Body of pancreas (tissue), 4 donors: ENCODE measurements at regions not wholly inside any gene's neighbourhood (a gene's known extent, or its start where the extent isn't known, plus 50 kb on each side); places are given as distances from the start of the nearest gene placed in this dataset.

Experiments
- ATAC-seq: fragments of 150-250 bp; one replicate; pipeline ENCODE4 v1.9.1; 2016
- DNase-seq, 4 donors: peaks; one replicate each; pipeline ENCODE4 v3.0.0-alpha.2; 2019
- H3K27ac ChIP-seq, 4 donors: fragments of 200-600 bp; sonication (generic); 1 replicate in 3 of 4; 2 replicates in 1 of 4; pipeline versions ENCODE4 v1.5.1 to v1.6.1; 2016 to 2019; ENCODE audit warnings: mild to moderate bottlenecking in 1 of 4, mixed read lengths in 1 of 4, moderate library complexity in 1 of 4
- H3K27me3 ChIP-seq, 2 donors: fragments of 200-600 bp; sonication (generic); one replicate each; pipeline ENCODE4 v1.6.0; 2016; ENCODE audit warnings: mild to moderate bottlenecking in 1 of 2
- H3K36me3 ChIP-seq, 2 donors: fragments of 200-600 bp; sonication (generic); replicated peaks in 1 of 2; 2 replicates each; pipeline ENCODE4 v1.5.1; 2016; ENCODE audit warnings: low read depth in 2 of 2; ENCODE audit not compliant: insufficient read depth in 1 of 2
- H3K4me1 ChIP-seq: fragments of 200-600 bp; sonication (generic); one replicate; pipeline ENCODE4 v1.6.0; 2016
- H3K4me3 ChIP-seq, 2 donors: fragments of 200-600 bp; sonication (generic); 1 replicate in 1 of 2; 2 replicates in 1 of 2; pipeline ENCODE4 v1.5.1; 2016 to 2019
- H3K9me3 ChIP-seq, 3 donors: fragments of 200-600 bp; sonication (generic); 1 replicate in 2 of 3; 2 replicates in 1 of 3; pipeline ENCODE4 v1.5.1; 2016
- POLR2A ChIP-seq, 3 donors: fragments of 450-650 bp; IDR thresholded peaks; one replicate each; pipeline ENCODE4 v1.6.1; 2016; ENCODE audit warnings: antibody characterized with exemption in 3 of 3, mild to moderate bottlenecking in 2 of 3
- WGBS, 2 donors: methylation state at CpG; one replicate each; pipeline ENCODE4 v1.1.5; 2017; 5-methylcytosine and 5-hydroxymethylcytosine counted together
- intact Hi-C: fragments of 100-400 bp; cut with DNase I; formaldehyde crosslinking; loops from one replicate; pipeline ENCODE4 v1.15.1; 2023
- TF ChIP-seq, protein P1 (sequence below), 7 experiments: fragments of 450-650 bp in 4 of 7; fragments of 200-600 bp in 3 of 7; sonication (generic) in 3 of 7; IDR thresholded peaks; one replicate each; pipeline ENCODE4 v1.5.1; 2016 to 2019; ENCODE audit warnings: antibody characterized with exemption in 7 of 7

DNA sequence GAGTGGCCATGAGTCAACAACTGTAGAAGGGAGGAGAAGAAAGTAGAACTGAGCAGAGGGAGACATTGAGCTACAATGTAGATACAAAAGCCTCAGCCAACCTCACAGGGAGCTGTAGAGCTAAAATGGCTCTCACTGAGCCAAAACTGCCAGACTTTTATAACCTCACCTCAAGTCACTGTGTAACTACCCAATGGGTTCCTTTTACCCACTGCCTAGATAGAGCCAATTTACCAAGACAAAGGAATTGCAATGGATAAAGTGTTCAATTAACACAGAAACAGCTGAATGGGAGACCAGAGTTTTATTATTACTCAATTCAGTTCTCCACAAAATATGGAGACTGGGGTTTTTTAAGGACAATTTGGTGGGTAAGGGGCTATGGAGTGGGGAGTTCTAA is 938.9 kb upstream of the GRIA3 start:
- intact Hi-C loops: no loop called here
- TF ChIP-seq POLR2A (IDR thresholded peaks at IDR 0.05): no peak
- TF ChIP-seq, protein P1, sequence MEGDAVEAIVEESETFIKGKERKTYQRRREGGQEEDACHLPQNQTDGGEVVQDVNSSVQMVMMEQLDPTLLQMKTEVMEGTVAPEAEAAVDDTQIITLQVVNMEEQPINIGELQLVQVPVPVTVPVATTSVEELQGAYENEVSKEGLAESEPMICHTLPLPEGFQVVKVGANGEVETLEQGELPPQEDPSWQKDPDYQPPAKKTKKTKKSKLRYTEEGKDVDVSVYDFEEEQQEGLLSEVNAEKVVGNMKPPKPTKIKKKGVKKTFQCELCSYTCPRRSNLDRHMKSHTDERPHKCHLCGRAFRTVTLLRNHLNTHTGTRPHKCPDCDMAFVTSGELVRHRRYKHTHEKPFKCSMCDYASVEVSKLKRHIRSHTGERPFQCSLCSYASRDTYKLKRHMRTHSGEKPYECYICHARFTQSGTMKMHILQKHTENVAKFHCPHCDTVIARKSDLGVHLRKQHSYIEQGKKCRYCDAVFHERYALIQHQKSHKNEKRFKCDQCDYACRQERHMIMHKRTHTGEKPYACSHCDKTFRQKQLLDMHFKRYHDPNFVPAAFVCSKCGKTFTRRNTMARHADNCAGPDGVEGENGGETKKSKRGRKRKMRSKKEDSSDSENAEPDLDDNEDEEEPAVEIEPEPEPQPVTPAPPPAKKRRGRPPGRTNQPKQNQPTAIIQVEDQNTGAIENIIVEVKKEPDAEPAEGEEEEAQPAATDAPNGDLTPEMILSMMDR (IDR thresholded peaks at IDR 0.05): no peak

GRCh38 chrX:122245943-122246342 is 938.1 kb upstream of the GRIA3 start:
- Histone ChIP-seq H3K36me3 (no peaks in the 10 kb centered on the region), H3K27me3 (no peaks in the 10 kb centered on the region), H3K4me1 (no peaks in the 10 kb centered on the region), H3K9me3 (no peaks in the 10 kb centered on the region), H3K27ac (no peak overlapping the region), H3K4me3 (no peak overlapping the region)
- 25 to 29% methylated on average over 2 of the region's 2 CpGs for whole genome bisulfite sequencing, 2 donors
- DNase-seq (no peak), ATAC-seq (no peak)
- intact Hi-C loops: no loop called here
- TF ChIP-seq POLR2A (IDR thresholded peaks at IDR 0.05): no peak
- TF ChIP-seq, protein P1 (IDR thresholded peaks at IDR 0.05): no peak

More for the DNA sequence above, 938.9 kb upstream of the GRIA3 start:
- DNase-seq (no peak), ATAC-seq (no peak)
- Histone ChIP-seq H3K4me3 (no peak overlapping the region), H3K27me3 (no peaks in the 10 kb centered on the region), H3K9me3 (no peaks in the 10 kb centered on the region), H3K4me1 (no peaks in the 10 kb centered on the region), H3K36me3 (no peaks in the 10 kb centered on the region), H3K27ac (no peak overlapping the region)

DNA sequence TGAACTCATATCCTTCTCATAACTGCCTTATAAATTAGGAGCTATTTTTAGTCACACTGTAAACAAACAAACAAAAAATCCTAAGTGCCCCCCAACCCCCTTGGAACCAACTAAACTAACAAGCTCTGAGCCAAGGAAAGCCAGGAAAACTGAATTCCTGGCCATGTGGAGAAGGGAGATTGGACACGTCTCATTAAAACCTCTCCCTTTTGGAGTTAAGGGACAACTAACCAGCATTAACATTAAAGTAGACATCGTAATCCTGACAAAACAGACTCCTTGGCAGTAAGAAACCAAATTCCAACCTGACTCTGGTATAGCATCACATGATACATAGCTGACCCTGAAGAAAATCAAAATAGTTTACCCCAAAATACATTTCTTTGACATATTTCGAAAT is 937.1 kb upstream of the GRIA3 start:
- DNase-seq (no peak), ATAC-seq (no peak)
- intact Hi-C loops: no loop called here
- no peak overlapping the region for H3K27ac ChIP-seq
- H3K27me3 ChIP-seq: no peaks in the 10 kb centered on the region
- WGBS, 2 donors: 55 to 69% methylated on average over 3 of the region's 3 CpGs
- no peaks in the 10 kb centered on the region for H3K4me1 ChIP-seq
- no peak for TF ChIP-seq POLR2A (IDR thresholded peaks at IDR 0.05)
- TF ChIP-seq, protein P1 (IDR thresholded peaks at IDR 0.05): no peak
- no peak overlapping the region for H3K4me3 ChIP-seq
- no peaks in the 10 kb centered on the region for H3K9me3 ChIP-seq
- no peaks in the 10 kb centered on the region for H3K36me3 ChIP-seq

DNA sequence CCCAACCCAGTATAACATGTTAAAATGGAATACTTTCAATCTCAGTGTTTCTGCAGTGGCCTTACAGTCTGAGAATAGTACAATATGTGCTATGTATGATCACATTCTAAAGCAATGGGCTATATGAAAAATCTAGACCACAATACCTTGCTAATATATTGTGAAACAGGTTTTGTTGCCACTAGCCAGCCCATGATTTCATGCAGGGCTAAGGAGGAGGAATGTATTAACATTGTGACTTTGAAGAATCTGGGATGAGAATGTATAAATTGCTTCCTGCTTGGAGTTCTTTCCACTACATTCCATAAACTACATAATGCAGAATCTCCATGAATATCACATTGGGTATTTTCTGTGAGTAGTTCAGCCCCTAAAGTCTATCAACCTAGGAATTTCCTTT is 935.4 kb upstream of the GRIA3 start:
- Histone ChIP-seq H3K4me3 (no peak overlapping the region), H3K4me1 (no peaks in the 10 kb centered on the region), H3K9me3 (no peaks in the 10 kb centered on the region), H3K27ac (no peak overlapping the region), H3K27me3 (no peaks in the 10 kb centered on the region), H3K36me3 (no peaks in the 10 kb centered on the region)
- intact Hi-C loops: no loop called here
- DNase-seq (no peak), ATAC-seq (no peak)
- TF ChIP-seq, protein P1 (IDR thresholded peaks at IDR 0.05): no peak
- TF ChIP-seq POLR2A (IDR thresholded peaks at IDR 0.05): no peak

GRCh38 chrX:122252454-122252853 is 931.6 kb upstream of the GRIA3 start:
- no peaks in the 10 kb centered on the region for H3K27me3 ChIP-seq
- H3K4me3 ChIP-seq: no peak overlapping the region
- TF ChIP-seq, protein P1 (IDR thresholded peaks at IDR 0.05): no peak
- no peak for TF ChIP-seq POLR2A (IDR thresholded peaks at IDR 0.05)
- H3K9me3 ChIP-seq: no peaks in the 10 kb centered on the region
- H3K27ac ChIP-seq: no peak overlapping the region
- ATAC-seq (no peak), DNase-seq (no peak)
- 41 to 80% methylated on average over 5 of the region's 5 CpGs for WGBS, 2 donors
- H3K36me3 ChIP-seq: no peaks in the 10 kb centered on the region
- intact Hi-C loops: no loop called here
- no peaks in the 10 kb centered on the region for H3K4me1 ChIP-seq
